GM21825 (cell line): ENCODE measurements at regions not wholly inside any gene's neighbourhood (a gene's known extent, or its start where the extent isn't known, plus 50 kb on each side); places are given as distances from the start of the nearest gene placed in this dataset.

Experiments
- ATAC-seq: cut with Tn5 transposase; IDR thresholded peaks from one replicate; pipeline ENCODE4 v1.9.1; 2021; ENCODE audit warnings: mild to moderate bottlenecking, moderate library complexity; ENCODE audit not compliant: unreplicated experiment

DNA sequence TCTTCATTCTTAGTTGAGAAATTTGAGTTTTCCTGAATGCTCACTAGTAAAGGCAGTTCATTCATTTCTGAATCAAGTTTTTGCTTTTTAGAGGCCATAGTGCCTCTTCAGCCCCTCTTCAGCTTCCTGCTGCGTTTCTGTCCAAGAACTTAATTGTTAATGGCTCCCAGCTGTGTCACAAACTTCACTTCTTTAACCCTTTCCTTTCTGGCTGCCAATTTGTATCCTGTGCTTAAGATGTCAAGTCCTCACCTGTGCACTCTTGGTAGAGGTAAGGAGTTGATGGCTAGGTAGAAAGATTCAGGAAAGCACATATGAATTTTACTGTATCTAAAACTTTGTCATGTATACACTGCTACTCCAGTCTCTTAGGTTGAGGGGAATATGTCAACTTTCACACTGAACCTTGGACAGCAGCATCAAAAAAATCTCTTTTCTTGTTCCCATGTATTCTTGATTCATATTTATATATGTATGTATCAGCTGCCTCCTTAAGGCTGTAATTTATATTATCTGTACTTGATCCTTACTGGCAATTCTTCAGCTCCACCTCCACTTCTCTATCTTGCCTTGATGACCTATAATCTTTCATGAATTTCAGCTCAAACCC lies 612.8 kb downstream of the LMO4 start:
- no peak for ATAC-seq

DNA sequence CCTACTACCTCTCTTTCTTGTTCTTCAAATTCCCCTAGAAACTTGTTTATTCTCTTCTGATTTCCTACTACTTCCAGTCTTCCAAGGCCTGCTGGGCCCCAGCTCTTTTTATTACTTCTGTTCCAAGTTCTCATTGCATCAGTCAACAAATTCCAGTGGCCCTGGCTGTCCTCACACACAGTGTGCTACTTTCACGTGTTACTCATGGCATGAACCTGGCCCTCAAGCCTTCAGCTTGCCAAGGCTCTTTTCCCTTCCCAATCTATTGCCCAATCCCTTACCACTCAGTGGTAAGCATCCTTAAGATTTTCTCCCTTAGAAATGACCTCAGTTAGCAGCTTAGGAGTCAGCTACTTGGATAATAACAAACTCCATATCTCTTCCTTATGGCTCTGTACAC lies 613.5 kb downstream of the LMO4 start:
- ATAC-seq, result no peak

DNA sequence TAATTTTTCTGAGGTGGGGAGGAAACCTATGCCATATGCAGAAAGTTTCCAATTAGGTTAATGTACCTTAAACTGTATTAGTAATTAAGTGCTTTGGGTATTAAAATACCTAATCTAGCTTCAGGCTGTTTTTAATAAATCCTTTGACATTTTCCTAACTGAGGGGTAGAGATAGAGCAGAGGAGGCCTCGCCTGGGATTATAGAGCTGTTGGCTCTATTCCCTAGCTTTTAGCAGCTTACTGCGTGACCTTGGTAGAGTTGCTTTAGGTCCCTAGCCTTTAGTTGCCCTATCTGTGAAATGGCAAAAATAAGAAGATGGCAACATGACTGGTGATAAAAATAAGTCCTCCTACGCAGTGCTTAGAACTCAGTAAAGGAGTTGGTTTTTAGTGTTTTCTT lies 621.0 kb downstream of the LMO4 start:
- no peak for ATAC-seq

DNA sequence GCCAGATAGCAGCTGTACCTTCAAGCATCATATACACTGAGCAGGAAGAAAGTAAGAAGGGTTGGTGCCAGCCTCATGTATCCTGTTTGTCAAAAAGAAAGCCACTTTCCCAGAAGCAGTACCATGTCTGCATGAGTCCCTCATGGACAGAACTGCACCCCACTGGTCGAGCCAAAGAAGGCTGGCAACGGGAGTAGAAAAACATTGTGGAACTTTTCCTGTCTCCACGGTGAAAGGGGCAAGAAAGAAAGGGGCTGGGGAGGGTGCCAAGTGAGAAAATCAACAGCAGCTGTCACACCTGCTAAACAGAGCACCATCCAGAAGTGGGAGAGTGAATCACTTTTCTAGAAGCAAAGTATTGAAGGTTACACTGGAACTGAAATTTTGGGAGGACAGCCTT lies 621.7 kb downstream of the LMO4 start:
- no peak for ATAC-seq

DNA sequence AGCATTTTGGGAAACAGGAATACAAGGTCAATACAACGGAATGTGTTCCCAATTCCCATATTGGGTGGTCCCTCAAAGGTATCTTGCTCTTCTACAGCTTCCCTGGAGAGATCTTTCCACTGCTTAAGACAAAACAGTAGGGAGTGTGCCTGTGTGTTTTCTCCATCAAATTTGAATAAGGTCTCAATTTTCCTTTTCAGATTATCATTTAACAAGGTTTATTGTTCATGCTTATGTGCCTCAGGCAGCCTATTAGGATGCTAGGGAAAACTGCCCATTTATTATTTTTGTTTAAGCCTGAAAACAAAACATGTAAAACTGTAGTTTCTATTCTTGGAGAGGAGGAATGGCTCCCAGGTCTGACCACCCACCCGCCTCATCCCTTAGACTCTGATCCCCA lies 622.7 kb downstream of the LMO4 start:
- ATAC-seq, result no peak

DNA sequence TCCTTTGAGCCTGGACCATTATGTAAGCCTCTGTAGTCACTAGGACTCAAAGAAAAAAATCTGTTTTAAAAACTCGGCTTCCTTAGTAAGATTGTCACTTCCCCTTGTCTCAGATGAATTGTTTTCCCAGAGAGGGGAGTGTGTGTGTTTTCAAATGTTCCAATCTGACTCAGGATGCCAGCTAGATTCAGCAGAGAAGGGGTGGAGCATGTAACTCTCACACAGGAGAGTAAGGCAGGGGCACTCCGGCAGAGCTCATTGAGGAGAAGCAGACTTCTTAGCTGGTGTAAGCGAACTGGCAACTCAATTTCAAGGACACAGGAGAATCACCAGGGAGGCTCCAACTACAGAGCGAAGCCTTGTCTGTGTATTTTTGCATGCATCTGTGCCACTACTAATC lies 623.2 kb downstream of the LMO4 start:
- ATAC-seq, result no peak

DNA sequence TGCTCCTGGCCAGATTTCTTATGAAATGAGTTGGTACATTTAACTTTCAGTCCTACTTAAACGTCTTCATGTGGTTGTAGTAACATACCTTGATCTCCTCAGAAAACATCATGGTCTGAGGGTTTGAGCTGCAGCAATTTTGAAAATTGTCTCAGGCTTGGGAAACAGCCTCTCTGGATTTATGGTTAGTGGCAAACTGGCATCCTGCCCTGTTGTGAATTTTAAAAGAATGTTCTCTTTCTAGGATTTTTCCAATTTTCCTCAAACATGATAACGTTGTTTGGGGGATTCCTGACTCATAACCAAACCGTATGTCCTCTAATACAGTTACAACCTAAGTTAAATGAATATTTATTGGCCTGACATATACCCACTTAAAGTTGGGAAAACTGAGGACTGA lies 624.4 kb downstream of the LMO4 start:
- ATAC-seq, result no peak

DNA sequence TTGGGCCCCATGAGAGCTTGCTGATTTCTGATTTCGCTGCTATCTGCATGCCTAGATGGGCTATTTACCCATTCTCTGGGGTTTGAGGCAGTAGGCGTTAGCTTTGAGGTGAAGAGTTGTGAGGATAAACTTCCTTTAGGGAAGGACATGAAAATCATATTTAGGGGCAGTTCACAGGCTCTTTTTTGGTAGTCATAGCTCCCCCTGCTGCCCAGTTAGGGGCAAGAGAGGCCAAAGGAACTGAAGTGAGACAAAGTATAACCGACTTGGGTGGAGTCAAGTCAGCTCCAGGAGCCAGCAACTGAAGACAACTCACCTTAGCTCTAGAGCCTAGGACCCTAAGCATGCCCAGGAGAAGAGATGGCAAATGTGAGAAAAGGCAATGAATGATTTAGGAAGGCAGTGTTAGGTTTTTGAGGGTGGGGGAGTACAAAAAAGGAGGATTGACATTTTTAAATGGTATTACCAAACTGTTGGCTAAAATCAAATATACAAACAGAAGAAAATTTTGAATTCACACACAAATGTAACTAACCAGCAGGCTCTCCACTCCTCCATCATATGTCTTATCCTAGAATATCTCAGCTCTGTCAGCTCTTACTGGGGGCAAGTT lies 625.2 kb downstream of the LMO4 start:
- peak; percentile 80 for ATAC-seq

DNA sequence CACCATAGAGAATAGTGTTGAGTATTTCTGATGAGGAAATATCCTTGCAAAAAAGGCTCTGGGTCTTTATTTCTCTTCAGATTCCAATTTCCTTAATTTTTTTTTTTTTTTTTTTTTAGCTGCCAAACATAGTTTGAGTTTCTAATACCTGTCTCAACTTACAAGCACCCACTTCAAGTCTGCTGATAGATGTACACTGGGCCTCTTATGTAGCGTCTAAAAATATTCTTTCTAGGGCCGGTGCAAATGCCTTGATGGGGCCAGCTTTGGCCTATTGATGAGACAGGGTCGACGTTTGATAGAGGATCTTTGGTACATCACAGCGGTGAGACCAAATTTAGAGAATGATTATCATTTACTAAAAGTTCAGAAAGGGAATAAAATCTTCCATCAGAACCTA lies 626.4 kb downstream of the LMO4 start:
- ATAC-seq, result no peak

DNA sequence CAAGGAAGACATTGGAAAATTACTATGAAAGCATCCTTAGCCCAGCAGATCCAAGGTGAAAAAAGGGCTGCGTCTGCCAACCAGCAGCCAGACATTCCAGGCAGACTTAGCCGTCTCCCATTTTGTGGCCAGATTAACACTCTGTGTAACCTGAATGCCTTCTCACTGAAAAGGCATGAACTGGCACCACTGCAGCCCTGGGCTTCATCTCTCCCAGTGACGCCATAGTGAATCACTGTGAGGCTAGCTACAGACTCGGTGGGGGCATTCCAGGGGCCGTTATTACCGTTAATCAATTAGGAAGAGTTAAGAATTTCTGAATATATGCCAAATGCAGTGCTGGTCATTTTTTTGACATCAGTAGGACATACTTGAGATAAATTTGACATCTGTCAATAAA lies 627.4 kb downstream of the LMO4 start:
- no peak for ATAC-seq

DNA sequence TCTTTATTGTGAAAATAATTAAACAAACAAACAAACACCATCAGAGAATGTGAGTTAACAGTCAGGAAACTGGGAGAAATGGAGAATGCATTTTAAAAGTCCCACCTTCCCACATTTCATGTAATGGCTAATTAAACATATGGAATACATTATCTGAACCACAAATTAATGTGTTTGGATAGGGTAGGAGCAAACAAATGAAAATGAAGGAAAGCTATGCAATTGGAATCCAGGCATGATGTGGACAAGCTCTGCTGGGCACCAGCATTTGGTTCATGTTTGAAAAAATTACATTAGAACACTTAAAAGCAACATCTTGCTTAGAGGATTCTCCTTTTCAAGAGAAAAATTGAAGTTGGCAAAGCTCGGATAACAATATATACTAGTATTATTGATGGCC lies 628.1 kb downstream of the LMO4 start:
- ATAC-seq, result no peak

DNA sequence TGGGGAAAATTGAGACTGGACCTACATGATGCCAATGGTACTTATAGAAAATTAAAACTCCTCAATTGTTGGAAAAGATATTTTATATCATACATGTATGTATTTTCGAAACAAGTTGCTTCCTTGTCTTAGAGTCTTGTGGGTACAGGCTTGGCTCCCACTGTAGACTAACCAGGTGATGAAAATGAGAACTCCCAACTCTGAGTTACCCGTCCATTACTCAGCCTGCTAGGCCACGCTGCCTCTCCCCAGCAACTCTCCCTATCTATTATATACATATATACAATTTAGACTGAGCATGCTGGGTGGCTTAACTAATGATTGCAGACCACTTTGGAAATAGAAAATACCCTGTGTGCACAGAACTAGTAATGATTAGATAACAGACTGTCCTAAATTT lies 628.7 kb downstream of the LMO4 start:
- no peak for ATAC-seq

DNA sequence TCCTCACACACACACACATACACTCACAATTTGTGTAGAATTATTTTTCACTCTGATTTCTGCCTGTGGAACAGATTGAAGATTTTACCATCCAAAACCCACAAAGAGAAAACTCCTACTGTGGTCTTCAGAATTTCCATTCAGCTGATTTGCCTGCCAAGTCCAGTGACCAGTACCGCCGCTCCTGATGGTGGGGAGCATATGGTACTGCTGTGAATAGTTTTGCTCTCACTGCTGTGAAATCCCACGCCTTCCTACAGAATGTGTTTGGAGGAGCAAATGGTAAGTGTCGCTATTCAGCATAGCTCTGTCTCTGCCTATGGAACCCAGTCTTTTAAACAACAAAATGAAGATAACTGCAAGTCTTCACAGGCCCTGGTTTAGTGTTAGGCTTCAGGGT lies 629.5 kb downstream of the LMO4 start:
- ATAC-seq, result no peak

DNA sequence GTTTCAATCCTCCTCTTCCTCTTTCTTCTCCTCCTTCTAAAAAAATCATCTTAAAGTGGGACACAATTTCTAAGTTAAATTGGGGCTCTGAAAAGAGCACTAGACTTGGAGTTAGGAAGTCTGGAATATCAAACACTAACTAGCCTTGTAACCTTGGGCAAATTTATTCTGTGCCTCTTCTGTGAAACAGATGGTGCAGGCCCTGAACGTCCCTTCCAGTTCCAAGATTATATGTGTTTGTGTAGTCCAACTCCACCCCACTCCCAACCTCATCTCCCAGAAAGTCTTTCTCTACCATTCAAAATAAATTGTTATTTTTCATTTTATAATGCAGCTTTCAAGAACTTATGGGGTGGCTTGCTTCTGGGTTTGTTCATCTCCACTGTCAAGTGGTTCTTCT lies 630.0 kb downstream of the LMO4 start:
- ATAC-seq, result no peak

DNA sequence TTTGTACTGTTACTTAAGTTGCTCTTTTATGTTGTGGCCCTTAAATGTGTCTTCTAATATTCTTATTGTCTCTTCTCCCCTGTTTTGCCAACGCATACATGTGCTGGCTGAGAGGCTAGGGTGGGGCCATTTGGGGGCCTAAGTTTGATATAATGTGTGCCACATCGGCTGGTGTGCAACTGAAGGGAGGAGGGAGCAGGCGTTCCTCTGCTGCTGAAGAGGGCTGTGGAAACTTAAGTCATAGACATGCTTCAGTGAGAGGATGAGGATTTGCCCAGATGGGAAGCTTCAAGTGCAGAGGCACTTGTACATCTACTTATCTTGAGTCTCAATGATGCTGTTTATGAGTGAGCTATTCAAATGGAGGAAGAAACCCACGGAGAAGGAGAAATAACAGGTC lies 630.6 kb downstream of the LMO4 start:
- ATAC-seq, result no peak

DNA sequence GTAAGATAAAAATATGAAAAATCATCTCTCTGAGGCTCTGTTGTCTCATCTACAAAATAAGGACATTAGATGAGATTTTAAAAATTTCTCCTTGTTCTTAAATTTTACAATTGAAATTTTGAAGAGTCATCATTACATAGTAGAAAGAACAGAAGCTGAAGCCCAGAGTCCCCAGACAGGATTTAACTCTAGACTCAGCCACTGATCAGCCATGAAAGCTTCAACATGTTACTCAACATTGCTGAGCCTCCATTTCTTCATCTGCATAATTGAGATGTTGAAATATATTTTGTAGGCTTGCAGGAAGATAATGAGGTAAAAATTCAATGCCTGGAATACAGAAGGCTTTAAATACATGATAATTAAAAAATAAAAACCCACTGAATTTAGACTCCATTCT lies 633.3 kb downstream of the LMO4 start:
- no peak for ATAC-seq

DNA sequence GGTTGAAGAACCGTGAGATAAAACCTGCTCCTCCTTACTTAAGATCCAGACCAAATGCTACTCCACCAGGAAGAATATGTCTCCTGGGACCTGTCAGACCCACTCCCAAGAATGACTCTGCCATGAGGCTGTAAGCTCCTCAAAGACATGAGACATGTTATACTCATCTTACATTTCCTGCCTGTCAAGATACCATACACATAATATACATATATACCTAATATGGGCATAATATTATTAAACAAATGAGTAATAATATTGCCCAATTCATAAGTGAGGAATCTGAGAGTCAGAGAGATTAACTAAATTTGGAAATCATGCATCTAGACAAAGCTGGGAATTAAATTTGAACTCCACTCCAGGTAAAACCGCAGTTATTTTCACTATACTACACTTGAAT lies 634.9 kb downstream of the LMO4 start:
- ATAC-seq, result no peak

DNA sequence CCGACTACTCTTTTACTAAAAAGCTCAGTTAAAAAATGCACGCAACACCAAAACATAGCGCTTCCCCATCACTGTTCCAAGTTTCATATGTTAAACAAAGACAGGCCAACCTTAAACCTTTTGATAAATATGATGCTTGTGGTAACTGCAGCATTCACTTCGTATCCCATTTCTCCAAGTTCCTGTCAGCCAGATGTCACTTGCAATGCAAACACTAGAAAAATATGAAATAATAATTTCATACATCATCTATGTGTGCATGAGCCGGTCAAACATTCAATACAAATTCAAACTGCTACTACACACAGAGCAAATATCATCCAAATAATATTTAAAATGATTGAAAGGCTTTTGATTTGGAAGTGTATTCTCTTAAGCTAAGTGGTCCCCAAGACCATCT lies 636.5 kb downstream of the LMO4 start:
- ATAC-seq, result no peak

DNA sequence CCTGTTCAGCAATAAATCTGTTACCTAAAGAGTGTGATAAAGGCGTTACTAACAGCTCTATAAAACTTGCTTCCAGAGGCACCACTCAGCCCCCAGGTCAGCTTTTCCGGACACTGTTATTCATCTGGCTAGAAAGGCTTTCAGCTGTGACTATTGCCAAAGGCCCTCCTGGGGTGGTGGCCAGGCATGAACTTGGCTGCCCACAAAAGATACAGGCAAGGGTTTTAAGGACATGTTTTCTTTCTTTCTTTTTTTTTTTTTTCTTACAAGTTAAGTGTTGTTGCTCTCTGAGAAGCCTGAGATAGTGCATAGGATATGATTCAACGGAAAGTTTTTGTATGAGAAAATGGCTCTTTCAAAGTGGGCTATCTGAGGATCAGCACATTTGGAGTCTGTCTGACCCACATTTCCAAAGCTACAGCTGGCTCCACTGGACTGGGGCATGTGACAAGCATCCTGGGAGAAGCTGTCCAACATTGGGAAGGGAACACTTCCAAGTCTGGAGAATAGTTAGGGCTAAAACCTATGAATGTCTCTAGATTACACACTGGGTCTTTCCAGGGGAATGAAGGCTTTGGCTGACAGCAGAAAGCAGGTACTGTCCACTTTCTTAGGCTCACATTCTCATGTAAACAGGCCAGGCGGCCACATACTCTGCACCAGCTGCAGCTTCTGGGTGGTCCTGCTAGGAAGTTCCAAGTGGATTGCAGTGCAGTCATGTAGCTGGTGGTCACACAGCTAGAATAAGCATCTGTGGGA lies 639.7 kb downstream of the LMO4 start:
- no peak for ATAC-seq

DNA sequence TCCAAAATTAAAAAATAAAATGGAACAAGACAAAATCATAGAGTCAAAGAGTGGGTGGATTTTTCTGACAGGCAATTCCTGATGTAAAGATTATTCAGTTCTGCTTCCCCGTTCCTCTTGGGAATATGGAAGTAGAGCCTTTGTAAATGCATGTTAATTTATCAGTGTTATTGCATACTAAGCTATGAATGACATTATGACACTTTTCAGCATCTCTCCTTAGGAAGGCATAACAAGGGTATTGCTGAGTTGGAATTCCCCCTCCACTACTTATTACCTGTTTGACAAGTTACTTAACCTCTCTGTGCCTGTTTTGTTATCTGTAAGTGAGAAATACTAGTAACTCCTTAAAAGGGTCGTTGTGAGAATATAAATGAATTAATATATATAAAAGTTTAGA lies 640.4 kb downstream of the LMO4 start:
- ATAC-seq, result no peak

DNA sequence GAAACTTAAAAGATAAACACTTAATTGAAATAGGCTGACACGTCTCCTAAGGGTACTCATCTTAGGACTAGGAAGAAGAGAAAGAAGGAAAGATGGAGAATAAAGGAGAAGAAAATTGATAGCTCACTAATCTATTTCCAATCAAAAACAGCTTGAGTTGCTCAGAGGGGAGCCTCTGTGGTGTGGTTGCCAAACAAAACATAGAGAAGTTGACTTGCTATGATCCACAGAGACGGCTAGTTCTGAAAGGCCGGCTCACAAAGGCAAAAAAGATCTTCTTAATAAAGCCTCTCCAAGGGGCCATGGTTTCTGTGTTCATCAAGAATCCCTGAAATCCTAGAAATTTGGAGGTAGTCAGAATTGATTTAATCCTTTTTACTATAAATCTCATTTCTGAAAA lies 644.1 kb downstream of the LMO4 start:
- no peak for ATAC-seq

DNA sequence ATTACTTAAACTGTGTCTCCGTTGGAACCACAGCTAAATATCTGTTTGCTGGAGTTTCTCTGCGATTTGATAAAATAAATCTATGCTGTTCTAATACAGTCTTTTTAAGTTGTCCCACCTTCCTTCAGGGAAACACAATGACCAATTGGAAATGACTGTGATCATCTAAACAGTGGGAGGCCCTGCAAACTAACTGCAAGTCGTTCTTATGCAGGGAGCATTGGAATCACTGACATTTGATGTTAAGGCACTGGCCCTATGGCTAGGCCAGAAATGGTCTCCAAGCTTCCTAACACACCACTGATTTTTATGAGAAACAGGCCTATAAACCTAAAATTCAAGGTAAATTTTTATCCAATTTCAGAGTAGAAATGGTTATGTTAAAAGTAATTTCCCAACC lies 645.2 kb downstream of the LMO4 start:
- ATAC-seq, result no peak

DNA sequence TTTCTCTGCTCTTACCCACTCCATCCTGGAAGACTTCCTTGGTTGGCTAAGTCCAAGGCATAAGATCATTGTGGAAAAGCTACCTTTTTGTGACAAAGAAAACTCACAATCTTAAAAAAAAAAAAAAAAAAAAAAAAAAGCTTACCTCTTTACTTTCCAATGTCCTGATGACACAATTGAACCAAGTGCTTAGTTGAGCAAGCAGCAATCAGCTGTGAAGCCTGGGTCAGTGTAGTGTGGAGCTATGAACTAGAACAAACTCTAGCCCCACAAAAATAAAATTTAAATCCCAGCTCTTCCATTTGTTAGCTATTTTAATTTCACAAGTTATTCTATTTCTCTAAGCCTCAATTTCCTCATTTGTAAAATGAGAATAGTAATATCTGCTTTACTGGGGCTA lies 647.6 kb downstream of the LMO4 start:
- ATAC-seq, result no peak
